VCaP (cell line): ENCODE measurements at regions not wholly inside any gene's neighbourhood (a gene's known extent, or its start where the extent isn't known, plus 50 kb on each side); places are given as distances from the start of the nearest gene placed in this dataset.

Experiments
- H3K27ac ChIP-seq: fragments of 450-650 bp; 2 replicates; pipeline ENCODE4 v1.5.1; 2017
- CTCF ChIP-seq: fragments of 450-650 bp; conservative IDR thresholded peaks from 2 replicates; pipeline ENCODE4 v1.5.1; 2017; ENCODE audit warnings: mild to moderate bottlenecking, moderate library complexity

DNA sequence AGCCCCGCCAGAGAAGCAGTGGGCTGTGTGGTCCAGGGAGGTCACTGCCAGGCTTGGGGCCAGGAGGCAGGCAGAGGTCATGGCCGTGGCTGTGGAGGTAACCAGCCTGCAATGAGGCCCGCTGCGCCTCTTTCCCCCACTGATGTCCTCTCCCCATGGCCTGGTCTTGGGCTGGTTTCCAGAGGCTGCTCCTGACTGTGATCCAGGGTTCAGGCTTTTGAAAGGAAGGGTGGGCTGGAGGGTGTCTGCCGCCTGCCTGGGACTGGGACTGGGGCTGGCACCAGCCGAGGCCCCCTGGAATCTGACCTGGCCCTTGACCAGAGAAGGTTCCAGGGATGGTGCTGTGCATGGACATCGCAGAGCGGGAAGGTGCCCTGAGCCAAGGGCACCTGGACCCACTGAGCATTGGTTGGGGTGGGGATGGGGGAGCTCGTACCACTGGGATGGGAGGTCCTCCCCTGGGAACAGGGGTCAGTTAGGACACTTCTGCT, 59.6 kb upstream of the THY1 start:
- H3K27ac ChIP-seq, result no peak overlapping the region
- no peak for TF ChIP-seq CTCF

GRCh38 chr11:119481667-119482400, 58.9 kb upstream of the THY1 start:
- peak overlapping the region; percentile 49; the same call in 1 of the 2 replicates for H3K27ac ChIP-seq
- peak; percentile 17; the same call in 1 of the 2 replicates for TF ChIP-seq CTCF

DNA sequence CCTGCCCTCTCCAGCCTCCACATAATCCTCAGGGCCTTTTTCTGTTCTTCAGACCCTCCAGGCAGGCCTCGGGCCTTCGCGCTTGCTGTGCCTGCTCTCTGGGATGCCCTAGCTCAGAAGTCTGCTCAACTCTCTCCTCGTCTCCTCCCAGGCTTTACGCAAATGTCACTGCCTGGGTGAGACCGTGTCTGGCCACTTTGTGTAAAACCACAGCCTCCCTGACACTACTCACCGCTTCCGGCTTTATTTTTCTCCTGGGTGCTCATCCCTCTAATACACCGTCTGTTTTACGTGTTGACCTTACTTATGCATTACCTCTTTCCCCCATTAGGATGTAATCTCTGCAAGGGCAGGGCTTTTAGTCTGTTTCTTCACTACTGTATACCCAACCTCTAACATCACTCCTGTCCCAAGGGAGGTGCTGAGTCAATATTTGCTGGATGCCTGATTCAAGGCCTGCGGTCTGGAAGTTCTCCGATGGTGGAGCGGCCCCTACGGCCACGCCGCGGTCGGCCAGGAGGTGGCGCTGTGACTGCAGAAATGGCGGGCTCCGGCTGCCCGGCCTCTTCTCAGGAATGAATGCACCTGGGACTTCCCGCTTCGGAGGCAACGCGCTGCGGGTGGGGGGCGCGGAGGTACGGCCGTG, 58.2 kb upstream of the THY1 start:
- TF ChIP-seq CTCF, result peak; percentile 98
- H3K27ac ChIP-seq, result peak overlapping the region; percentile 49

GRCh38 chr11:119480380-119481020, 57.5 kb upstream of the THY1 start:
- H3K27ac ChIP-seq, result peak overlapping the region; percentile 49
- TF ChIP-seq CTCF, result no peak

- peak; percentile 54 for TF ChIP-seq CTCF
These were observed 56.8 kb upstream of the THY1 start for GRCh38 chr11:119479685-119480275.

DNA sequence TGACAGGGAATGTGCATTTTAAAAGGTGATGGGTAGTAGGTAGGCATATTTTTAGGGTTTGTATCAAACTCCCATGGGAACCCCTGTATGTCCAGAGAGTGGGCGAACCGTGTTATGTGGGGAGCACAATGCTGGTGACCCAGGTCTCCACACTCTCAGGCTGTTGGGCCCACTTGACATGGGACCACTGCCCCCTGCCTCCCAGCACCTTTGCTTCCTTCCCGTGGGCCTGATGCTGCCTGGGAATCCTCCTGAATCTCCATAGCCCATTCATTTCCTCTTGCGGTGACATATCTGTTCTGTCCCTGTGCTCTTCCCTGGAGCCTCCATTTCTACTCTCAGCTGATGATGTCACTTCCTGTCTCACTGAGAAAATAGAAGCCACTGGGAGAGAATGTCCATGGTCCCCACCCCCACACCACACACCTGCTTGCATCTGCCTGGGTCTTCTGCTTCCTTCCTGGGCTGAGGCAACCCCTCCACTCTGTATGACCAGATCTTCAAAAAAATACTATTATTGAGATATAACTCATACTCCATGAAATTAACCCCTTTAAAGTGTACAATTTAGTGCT, 55.8 kb upstream of the THY1 start:
- TF ChIP-seq CTCF, result no peak

More at GRCh38 chr11:119479685-119480275, 56.8 kb upstream of the THY1 start:
- H3K27ac ChIP-seq, result no peak overlapping the region

More for the DNA sequence above, 55.8 kb upstream of the THY1 start:
- no peak overlapping the region for H3K27ac ChIP-seq
